Heart left ventricle (tissue), 16 donors: ENCODE measurements at regions not wholly inside any gene's neighbourhood (a gene's known extent, or its start where the extent isn't known, plus 50 kb on each side); places are given as distances from the start of the nearest gene placed in this dataset.

Experiments
- ATAC-seq, 4 donors: fragments of 200-7000 bp; cut with Tn5 transposase; one replicate each; pipeline ENCODE4 v1.9.1; 2020 to 2022; ENCODE audit warnings: moderate library complexity in 4 of 4, mild to moderate bottlenecking in 3 of 4, moderate number of reproducible peaks in 1 of 4
- DNase-seq, 5 donors: peaks; one replicate each; pipeline ENCODE4 v3.0.0-alpha.2; 2020
- H3K27ac ChIP-seq, 12 donors: fragments of 200-600 bp; sonication (generic) in 4 of 12; one replicate each; pipeline versions ENCODE4 v1.5.0 to v1.8.0; 2016 to 2022; ENCODE audit warnings: mild to moderate bottlenecking in 2 of 12
- H3K27me3 ChIP-seq, 9 donors: fragments of 200-600 bp; sonication (generic) in 2 of 9; one replicate each; pipeline versions ENCODE4 v1.5.1 to v1.8.0; 2016 to 2022; ENCODE audit warnings: mild to moderate bottlenecking in 3 of 9
- H3K36me3 ChIP-seq, 9 donors: fragments of 200-600 bp; sonication (generic) in 2 of 9; one replicate each; pipeline versions ENCODE4 v1.5.0 to v1.8.0; 2018 to 2022; ENCODE audit warnings: mild to moderate bottlenecking in 2 of 9
- H3K4me1 ChIP-seq, 12 donors: fragments of 200-600 bp; sonication (generic) in 4 of 12; one replicate each; pipeline versions ENCODE4 v1.5.0 to v1.8.0; 2016 to 2022; ENCODE audit warnings: mild to moderate bottlenecking in 3 of 12
- H3K4me3 ChIP-seq, 12 donors: fragments of 200-600 bp; sonication (generic) in 4 of 12; one replicate each; pipeline versions ENCODE4 v1.5.0 to v1.8.0; 2017 to 2022; ENCODE audit warnings: mild to moderate bottlenecking in 9 of 12, moderate library complexity in 4 of 12
- H3K9me3 ChIP-seq, 12 donors: fragments of 200-600 bp; sonication (generic) in 4 of 12; one replicate each; pipeline versions ENCODE4 v1.5.0 to v1.8.0; 2016 to 2022; ENCODE audit warnings: mild to moderate bottlenecking in 1 of 12
- POLR2A ChIP-seq, 2 donors: fragments of 450-650 bp; IDR thresholded peaks; one replicate each; pipeline ENCODE4 v1.6.1; 2017; ENCODE audit warnings: antibody characterized with exemption in 2 of 2, mild to moderate bottlenecking in 2 of 2, moderate library complexity in 2 of 2
- WGBS, 4 donors: extraction: QIAGEN DNeasy Blood & Tissue Kit in 2 of 4; methylation state at CpG; one replicate each; pipeline versions ENCODE4 v1.1.5 to v1.1.7; 2013 to 2018; 5-methylcytosine and 5-hydroxymethylcytosine counted together
- intact Hi-C, 10 donors: fragments of 100-400 bp; cut with DNase I; formaldehyde crosslinking; loops; one replicate each; pipeline versions ENCODE4 v1.11.1 to v1.14.2; 2022
- TF ChIP-seq, protein P1 (sequence below), 12 donors: fragments of 200-600 bp; sonication (generic) in 4 of 12; IDR thresholded peaks; one replicate each; pipeline versions ENCODE4 v1.5.0 to v1.8.0; 2018 to 2022; ENCODE audit warnings: antibody characterized with exemption in 12 of 12, mild to moderate bottlenecking in 5 of 12
- donor health status: ischemic (EF 13 %, LVEDD 7.1; RV severe dilation, severe dysfunction).
- donor health status: healthy with polysubstance abuse.
- donor health status: DM: no; HTN: yes; CAD: no.
- donor health status: DM: no; HTN: no; CAD: no.
- donor health status: ischemic (EF 25% LVEDD 6.9; RV normal size, moderate dysfunction).
- donor health status: ischemic (EF 25% LVEDD 5.7; RV mildly dilated, moderate dysfunction).
- donor health status: healthy.
- donor health status: DM: yes; HTN: yes; CAD: no.
- donor health status: ischemic (EF 35%, LVEDD 5.7; RV mildly dilated, moderate dysfunction).
- donor health status: nonischemic (EF 11% LVEDD 7.7; RV severe dilation, severe dysfunction).
- donor health status: DM: yes; HTN: yes; CAD: no.
- donor health status: PGD.
- donor health status: ischemic (EF 29% LVEDD 5.4; RV normal size, mild dysfunction).
- donor health status: nonischemic (EF 23%, LVEDD 6.1; RV moderate dilation, normal function).

DNA sequence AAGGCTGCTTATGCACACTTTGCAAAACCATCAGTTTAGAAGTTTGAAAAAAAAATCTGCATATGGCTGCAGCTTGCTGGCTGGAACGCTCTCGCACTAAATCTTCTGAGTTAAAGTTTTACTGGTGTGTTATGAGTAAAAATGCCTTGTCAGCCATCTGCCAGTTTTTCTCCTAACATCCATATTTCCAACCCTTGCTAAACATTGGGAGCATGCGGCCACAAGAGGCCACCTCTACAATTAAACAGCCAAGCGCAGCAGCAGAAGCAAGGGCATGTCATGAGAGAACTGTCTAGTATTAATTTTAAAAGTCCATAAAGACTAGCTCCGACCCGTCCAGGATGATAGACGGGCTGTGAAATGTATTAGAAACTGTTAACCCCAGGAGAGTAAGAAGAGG, 248.3 kb downstream of the TSHZ3 start:
- no peak overlapping the region for H3K27ac ChIP-seq
- H3K4me1 ChIP-seq: peaks cover 0 to 10% (median 0%) of the 10 kb centered on the region in 12 donors
- H3K27me3 ChIP-seq: peaks cover 0 to 7% (median 0%) of the 10 kb centered on the region in 9 donors
- no peak for ATAC-seq
- H3K9me3 ChIP-seq: no peaks in the 10 kb centered on the region
- no peak for TF ChIP-seq POLR2A (IDR thresholded peaks at IDR 0.05)
- TF ChIP-seq, protein P1, sequence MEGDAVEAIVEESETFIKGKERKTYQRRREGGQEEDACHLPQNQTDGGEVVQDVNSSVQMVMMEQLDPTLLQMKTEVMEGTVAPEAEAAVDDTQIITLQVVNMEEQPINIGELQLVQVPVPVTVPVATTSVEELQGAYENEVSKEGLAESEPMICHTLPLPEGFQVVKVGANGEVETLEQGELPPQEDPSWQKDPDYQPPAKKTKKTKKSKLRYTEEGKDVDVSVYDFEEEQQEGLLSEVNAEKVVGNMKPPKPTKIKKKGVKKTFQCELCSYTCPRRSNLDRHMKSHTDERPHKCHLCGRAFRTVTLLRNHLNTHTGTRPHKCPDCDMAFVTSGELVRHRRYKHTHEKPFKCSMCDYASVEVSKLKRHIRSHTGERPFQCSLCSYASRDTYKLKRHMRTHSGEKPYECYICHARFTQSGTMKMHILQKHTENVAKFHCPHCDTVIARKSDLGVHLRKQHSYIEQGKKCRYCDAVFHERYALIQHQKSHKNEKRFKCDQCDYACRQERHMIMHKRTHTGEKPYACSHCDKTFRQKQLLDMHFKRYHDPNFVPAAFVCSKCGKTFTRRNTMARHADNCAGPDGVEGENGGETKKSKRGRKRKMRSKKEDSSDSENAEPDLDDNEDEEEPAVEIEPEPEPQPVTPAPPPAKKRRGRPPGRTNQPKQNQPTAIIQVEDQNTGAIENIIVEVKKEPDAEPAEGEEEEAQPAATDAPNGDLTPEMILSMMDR (IDR thresholded peaks at IDR 0.05): no peak
- DNase-seq: no peak
- H3K36me3 ChIP-seq: no peaks in the 10 kb centered on the region
- H3K4me3 ChIP-seq: no peak overlapping the region
- 79 to 83% (median 80%) methylated on average over 7 of the region's 7 CpGs for WGBS, 4 donors
- intact Hi-C loops: no loop called here

DNA sequence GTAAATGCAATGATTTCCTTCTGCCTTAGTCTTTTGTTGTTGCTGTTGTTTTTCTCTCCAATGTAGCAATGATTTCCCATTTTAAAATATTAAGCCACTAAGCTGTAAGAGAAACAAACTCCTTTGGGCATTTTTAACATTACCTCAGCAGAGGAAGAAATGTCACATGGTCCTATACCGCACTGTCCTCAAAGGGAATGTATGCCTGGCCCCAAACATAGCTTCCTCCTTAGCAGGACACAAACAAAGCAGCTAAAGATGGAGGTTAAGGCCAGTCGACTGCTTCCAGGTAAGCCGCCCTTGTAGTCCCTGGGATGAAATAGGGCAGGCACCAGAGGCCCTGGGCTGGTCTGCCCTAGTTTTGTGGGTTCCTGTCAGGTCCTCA, 249.0 kb downstream of the TSHZ3 start:
- intact Hi-C loops: no loop called here

DNA sequence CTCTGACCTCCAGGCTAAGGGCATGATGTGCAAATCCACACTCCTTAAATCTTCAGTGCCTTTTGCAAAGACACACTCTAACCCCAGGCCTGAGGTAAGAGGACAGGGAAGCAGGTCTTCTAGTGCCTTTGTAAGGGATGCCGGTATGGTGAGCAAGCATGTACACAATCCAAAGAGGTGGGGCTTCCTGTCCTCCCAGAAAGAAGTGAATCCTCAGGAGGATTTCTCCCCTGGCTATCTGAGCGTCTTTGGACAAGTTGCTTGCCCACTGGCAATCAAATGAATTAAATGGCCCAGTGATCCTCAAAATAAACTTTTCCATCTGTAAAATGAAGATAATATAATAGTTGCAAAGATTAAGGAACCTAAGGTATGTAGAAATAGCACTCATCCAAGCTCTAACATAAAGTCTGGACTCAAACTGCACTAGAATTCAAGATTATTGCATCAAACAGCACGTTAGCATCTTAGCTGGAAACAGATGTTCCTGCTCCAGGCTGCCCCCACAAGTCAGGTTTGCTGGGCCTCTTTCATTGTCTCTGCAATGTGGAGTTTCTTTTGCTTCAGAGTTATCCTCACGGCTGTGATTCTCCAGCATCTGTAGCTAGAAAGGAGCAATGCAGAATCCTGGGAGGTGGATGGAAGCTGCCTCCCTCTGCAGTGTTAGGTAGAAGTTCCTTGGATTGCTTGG, 249.6 kb downstream of the TSHZ3 start:
- ATAC-seq (no peak), DNase-seq (no peak)
- Histone ChIP-seq H3K4me3 (no peak overlapping the region), H3K36me3 (no peaks in the 10 kb centered on the region), H3K4me1 (peaks cover 0 to 10% (median 0%) of the 10 kb centered on the region in 12 donors), H3K9me3 (no peaks in the 10 kb centered on the region), H3K27me3 (peaks cover 0 to 7% (median 0%) of the 10 kb centered on the region in 9 donors), H3K27ac (peak overlapping the region in 1 of 12 donors; percentile 30)
- WGBS, 4 donors: 46 to 58% (median 56%) methylated on average over 4 of the region's 4 CpGs
- TF ChIP-seq, protein P1 (IDR thresholded peaks at IDR 0.05): no peak
- no peak for TF ChIP-seq POLR2A (IDR thresholded peaks at IDR 0.05)
- intact Hi-C loops: no loop called here

More for the DNA sequence above, 249.0 kb downstream of the TSHZ3 start:
- ATAC-seq (peak in 2 of 4 donors; percentile 34 to 38), DNase-seq (no peak)
- Histone ChIP-seq H3K27ac (peak overlapping the region in 1 of 12 donors; percentile 30), H3K9me3 (no peaks in the 10 kb centered on the region), H3K4me1 (peaks cover 0 to 10% (median 0%) of the 10 kb centered on the region in 12 donors), H3K27me3 (peaks cover 0 to 7% (median 0%) of the 10 kb centered on the region in 9 donors), H3K36me3 (no peaks in the 10 kb centered on the region), H3K4me3 (no peak overlapping the region)
- 72 to 77% (median 74%) methylated on average over 3 of the region's 3 CpGs for WGBS, 4 donors
- TF ChIP-seq, protein P1 (IDR thresholded peaks at IDR 0.05): no peak
- TF ChIP-seq POLR2A (IDR thresholded peaks at IDR 0.05): no peak

DNA sequence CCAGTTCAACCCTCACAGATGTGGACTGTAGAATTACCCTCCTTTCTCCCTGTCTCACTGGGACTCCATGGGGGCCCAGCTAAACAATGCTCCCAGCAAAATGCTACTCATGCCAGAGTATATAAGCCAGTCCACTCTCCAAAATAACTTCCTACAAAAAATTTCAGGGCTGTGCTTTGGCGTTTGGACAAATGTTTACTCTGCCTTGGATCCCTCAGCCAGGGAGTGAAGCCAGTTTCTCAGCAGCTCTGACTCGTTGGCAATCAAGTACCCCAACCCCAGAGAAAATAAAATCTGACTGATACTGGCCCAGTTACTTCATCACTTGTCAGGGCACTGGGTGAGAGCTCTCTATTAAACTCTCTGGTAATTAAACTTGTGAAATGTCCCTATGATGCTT, 250.4 kb downstream of the TSHZ3 start:
- peaks cover 0 to 10% (median 0%) of the 10 kb centered on the region in 12 donors for H3K4me1 ChIP-seq
- no peak for TF ChIP-seq POLR2A (IDR thresholded peaks at IDR 0.05)
- TF ChIP-seq, protein P1 (IDR thresholded peaks at IDR 0.05): no peak
- intact Hi-C loops: no loop called here
- no peaks in the 10 kb centered on the region for H3K9me3 ChIP-seq
- H3K4me3 ChIP-seq: no peak overlapping the region
- ATAC-seq: no peak
- peaks cover 0 to 7% (median 0%) of the 10 kb centered on the region in 9 donors for H3K27me3 ChIP-seq
- no peaks in the 10 kb centered on the region for H3K36me3 ChIP-seq
- no peak for DNase-seq
- WGBS, 4 donors: 46 to 65% (median 52%) methylated on average over 2 of the region's 2 CpGs
- no peak overlapping the region for H3K27ac ChIP-seq
